H1 (cell line): ENCODE measurements at regions not wholly inside any gene's neighbourhood (a gene's known extent, or its start where the extent isn't known, plus 50 kb on each side); places are given as distances from the start of the nearest gene placed in this dataset.

Experiments used
- CTCF ChIA-PET: fragments of 300-600 bp; sonication (Branson Sonifier 250); formaldehyde crosslinking; loops from one replicate; lab custom pipeline; 2021; ENCODE audit not compliant: partially characterized antibody; lab: Charles Lee
- POLR2A ChIA-PET: fragments of 300-600 bp; sonication (Branson Sonifier 250); formaldehyde crosslinking; loops from one replicate; lab custom pipeline; 2021; ENCODE audit warnings: inconsistent platforms; ENCODE audit not compliant: partially characterized antibody; lab: Charles Lee
- DNase-seq, 2 experiments: peaks; one replicate each; pipeline versions ENCODE4 v3.0.0 to v3.0.0-alpha.2; 2010 to 2022; ENCODE audit warnings: low spot score in 2 of 2, low read depth in 1 of 2, mixed read lengths in 1 of 2
- FAIRE-seq: peaks from 2 replicates; lab custom pipeline; 2011; peaks lifted over from hg19 to GRCh38; lab: Jason Lieb, UNC
- H2AFZ ChIP-seq: 2 replicates; pipeline ENCODE4 v1.8.1; 2012; ENCODE audit warnings: low read length, inconsistent platforms
- H2AK5ac ChIP-seq: 2 replicates; pipeline ENCODE4 v1.6.1; 2013; ENCODE audit warnings: low read depth, low read length
- H2BK120ac ChIP-seq: replicated peaks from 2 replicates; pipeline ENCODE3; 2013; ENCODE audit warnings: low read depth, low read length, inconsistent platforms
- H2BK12ac ChIP-seq: 2 replicates; pipeline ENCODE4 v1.6.1; 2013; ENCODE audit warnings: low read depth, low read length
- H2BK15ac ChIP-seq: 2 replicates; pipeline ENCODE4 v1.6.1; 2013; ENCODE audit warnings: low read length
- H2BK20ac ChIP-seq: 2 replicates; pipeline ENCODE4 v1.6.1; 2013; ENCODE audit warnings: low read length
- H2BK5ac ChIP-seq: 2 replicates; pipeline ENCODE4 v1.6.1; 2013; ENCODE audit warnings: low read depth, low read length
- H3K14ac ChIP-seq: 2 replicates; pipeline ENCODE4 v1.6.1; 2013; ENCODE audit warnings: inconsistent platforms; ENCODE audit not compliant: insufficient read length
- H3K18ac ChIP-seq: 2 replicates; pipeline ENCODE4 v1.6.1; 2013; ENCODE audit warnings: low read length; ENCODE audit errors: extremely low read depth
- H3K23ac ChIP-seq: 2 replicates; pipeline ENCODE4 v1.6.1; 2013; ENCODE audit warnings: inconsistent platforms; ENCODE audit not compliant: insufficient read length
- H3K23me2 ChIP-seq: 2 replicates; pipeline ENCODE4 v1.6.1; 2013; ENCODE audit warnings: low read depth, low read length
- H3K27ac ChIP-seq: 2 replicates; pipeline ENCODE4 v1.6.1; 2011; ENCODE audit warnings: low read depth, low read length, inconsistent platforms
- H3K27me3 ChIP-seq, 4 experiments: replicated peaks in 1 of 4; 1 replicate in 1 of 4; 2 replicates in 3 of 4; pipeline versions ENCODE4 v1.6.1 to v1.8.1; 2011 to 2013; ENCODE audit warnings: low read length in 3 of 4, mild to moderate bottlenecking in 3 of 4, inconsistent platforms in 2 of 4, mixed read lengths in 2 of 4, moderate library complexity in 1 of 4; ENCODE audit not compliant: control insufficient read depth in 3 of 4, insufficient read depth in 3 of 4; ENCODE audit errors: extremely low read depth in 1 of 4
- H3K36me3 ChIP-seq, 4 experiments: 2 replicates each; pipeline versions ENCODE4 v1.6.1 to v1.8.1; 2011 to 2013; ENCODE audit warnings: mild to moderate bottlenecking in 4 of 4, low read length in 3 of 4, moderate library complexity in 2 of 4, control low read depth in 1 of 4, inconsistent platforms in 1 of 4; ENCODE audit not compliant: insufficient read depth in 4 of 4, control insufficient read depth in 2 of 4
- H3K4ac ChIP-seq: replicated peaks from 2 replicates; pipeline ENCODE3; 2013; ENCODE audit warnings: low read length, low read depth, mixed read lengths, inconsistent platforms; ENCODE audit not compliant: insufficient read length
- H3K4me1 ChIP-seq, 4 experiments: replicated peaks in 1 of 4; 1 replicate in 1 of 4; 2 replicates in 3 of 4; pipeline versions ENCODE4 v1.6.1 to v1.8.1; 2011 to 2013; ENCODE audit warnings: low read length in 3 of 4, inconsistent platforms in 2 of 4, mixed read lengths in 1 of 4; ENCODE audit not compliant: insufficient read depth in 4 of 4, control insufficient read depth in 3 of 4
- H3K4me2 ChIP-seq, 2 experiments: 2 replicates each; pipeline versions ENCODE4 v1.6.1 to v1.8.1; 2011 to 2013; ENCODE audit warnings: low read depth in 2 of 2, low read length in 2 of 2, control low read depth in 1 of 2, inconsistent platforms in 1 of 2, mild to moderate bottlenecking in 1 of 2; ENCODE audit not compliant: insufficient read depth in 1 of 2
- H3K4me3 ChIP-seq, 4 experiments: fragments of 200-600, 300-600 bp in 1 of 4; sonication (generic), shearing (Covaris generic), sonication (Bioruptor Twin) in 1 of 4; 2 replicates each; pipeline versions ENCODE4 v1.5.1 to v1.8.1; 2011 to 2016; ENCODE audit warnings: low read length in 4 of 4, low read depth in 3 of 4, control low read depth in 2 of 4, inconsistent platforms in 2 of 4, mild to moderate bottlenecking in 2 of 4, mixed read lengths in 1 of 4, moderate library complexity in 1 of 4; ENCODE audit not compliant: insufficient read depth in 2 of 4; ENCODE audit errors: extremely low read depth in 1 of 4
- H3K56ac ChIP-seq: replicated peaks from 2 replicates; pipeline ENCODE3; 2013; ENCODE audit warnings: low read depth, mild to moderate bottlenecking, mixed read lengths, low read length, inconsistent platforms; ENCODE audit not compliant: insufficient read length
- H3K79me1 ChIP-seq: 2 replicates; pipeline ENCODE4 v1.6.1; 2013; ENCODE audit warnings: low read depth, low read length, control low read depth
- H3K79me2 ChIP-seq, 2 experiments: 2 replicates each; pipeline versions ENCODE4 v1.6.1 to v1.8.1; 2012 to 2013; ENCODE audit warnings: low read length in 2 of 2, mild to moderate bottlenecking in 2 of 2, inconsistent platforms in 1 of 2; ENCODE audit not compliant: insufficient read depth in 2 of 2, control insufficient read depth in 1 of 2
- H3K9ac ChIP-seq, 4 experiments: replicated peaks in 1 of 4; 1 replicate in 1 of 4; 2 replicates in 3 of 4; pipeline versions ENCODE4 v1.6.1 to v1.8.1; 2011 to 2013; ENCODE audit warnings: low read depth in 3 of 4, low read length in 3 of 4, control low read depth in 2 of 4, mild to moderate bottlenecking in 2 of 4, moderate library complexity in 2 of 4, inconsistent platforms in 1 of 4; ENCODE audit errors: extremely low read depth in 1 of 4
- H3K9me3 ChIP-seq, 2 experiments: 2 replicates each; pipeline versions ENCODE4 v1.6.1 to v1.8.1; 2012 to 2013; ENCODE audit warnings: mild to moderate bottlenecking in 2 of 2, moderate library complexity in 2 of 2, control low read depth in 1 of 2, inconsistent platforms in 1 of 2, low read depth in 1 of 2, low read length in 1 of 2, mixed read lengths in 1 of 2; ENCODE audit not compliant: insufficient read depth in 2 of 2
- H4K20me1 ChIP-seq, 2 experiments: replicated peaks in 1 of 2; 2 replicates each; pipeline versions ENCODE3 to v1.8.1; 2011 to 2013; ENCODE audit warnings: inconsistent platforms in 2 of 2, low read length in 2 of 2, mild to moderate bottlenecking in 1 of 2; ENCODE audit not compliant: insufficient read depth in 2 of 2, control insufficient read depth in 1 of 2
- H4K5ac ChIP-seq: 2 replicates; pipeline ENCODE4 v1.6.1; 2013; ENCODE audit warnings: low read length, low read depth, mixed read lengths, inconsistent platforms; ENCODE audit not compliant: insufficient read length
- H4K8ac ChIP-seq: 2 replicates; pipeline ENCODE4 v1.8.0; 2013; ENCODE audit warnings: mild to moderate bottlenecking, moderate library complexity, low read length, inconsistent platforms; ENCODE audit not compliant: insufficient read depth; ENCODE audit errors: extremely low read depth
- H4K91ac ChIP-seq: replicated peaks from 2 replicates; pipeline ENCODE3; 2013; ENCODE audit warnings: low read length, mixed read lengths, inconsistent platforms; ENCODE audit not compliant: insufficient read length
- BACH1 ChIP-seq: IDR thresholded peaks from 2 replicates; pipeline ENCODE4 v1.6.1; 2012; ENCODE audit warnings: low read length, improper control_type of control experiment
- BRCA1 ChIP-seq: IDR thresholded peaks from 2 replicates; pipeline ENCODE4 v1.6.1; 2012; ENCODE audit warnings: low read depth, low read length, improper control_type of control experiment
- CTBP2 ChIP-seq: IDR thresholded peaks from 2 replicates; pipeline ENCODE4 v1.7.0; 2011; ENCODE audit warnings: borderline replicate concordance, mild to moderate bottlenecking, moderate library complexity, mixed read lengths, low read length; ENCODE audit not compliant: insufficient read depth, insufficient read length
- NANOG ChIP-seq: IDR thresholded peaks from 2 replicates; pipeline ENCODE4 v1.6.1; 2011; ENCODE audit warnings: low read length, low read depth, mild to moderate bottlenecking, inconsistent platforms; ENCODE audit not compliant: insufficient read depth, poor library complexity, severe bottlenecking
- PHF8 ChIP-seq: fragments of 200-600 bp; sonication (generic); conservative IDR thresholded peaks from 2 replicates; pipeline ENCODE4 v1.7.1; 2012; ENCODE audit warnings: low read depth, mild to moderate bottlenecking, inconsistent platforms, low read length, moderate library complexity
- RAD21 ChIP-seq, 2 experiments: IDR thresholded peaks in 1 of 2; conservative IDR thresholded peaks in 1 of 2; 2 replicates each; pipeline ENCODE4 v1.6.1; 2011; ENCODE audit warnings: low read depth in 2 of 2, low read length in 2 of 2, improper control_type of control experiment in 1 of 2, inconsistent platforms in 1 of 2, mild to moderate bottlenecking in 1 of 2, moderate library complexity in 1 of 2
- SP1 ChIP-seq: IDR thresholded peaks from 2 replicates; pipeline ENCODE4 v1.6.1; 2011; ENCODE audit warnings: low read depth, low read length
- SUZ12 ChIP-seq: fragments of 200-600 bp; sonication (generic); IDR thresholded peaks from 2 replicates; pipeline ENCODE4 v1.6.1; 2012; ENCODE audit warnings: mild to moderate bottlenecking, inconsistent platforms, low read length, moderate library complexity, mixed read lengths
- TCF12 ChIP-seq: IDR thresholded peaks from 2 replicates; pipeline ENCODE4 v1.6.1; 2011; ENCODE audit warnings: low read depth, mild to moderate bottlenecking, low read length
- WGBS, 2 experiments: shearing (Covaris generic) in 1 of 2; methylation state at CpG; one replicate each; pipeline versions ENCODE4 v1.1.6 to v1.1.7; 2013 to 2015; ENCODE audit warnings: low lambda C conversion rate in 2 of 2, mixed read lengths in 2 of 2, inconsistent platforms in 1 of 2, low coverage in 1 of 2, missing lambda C conversion rate in 1 of 2; ENCODE audit not compliant: insufficient replicate concordance in 2 of 2, insufficient coverage in 1 of 2, insufficient read length in 1 of 2; ENCODE audit errors: extremely low coverage in 1 of 2, missing lambda C conversion rate in 1 of 2; 5-methylcytosine and 5-hydroxymethylcytosine counted together
- TF ChIP-seq, protein P1 (sequence below): IDR thresholded peaks from 2 replicates; pipeline ENCODE4 v1.6.1; 2012; ENCODE audit warnings: low read length, inconsistent platforms
- TF ChIP-seq, protein P2 (sequence below): IDR thresholded peaks from 2 replicates; pipeline ENCODE4 v1.6.1; 2011; ENCODE audit warnings: low read depth, mild to moderate bottlenecking, low read length; ENCODE audit not compliant: insufficient read depth

- H3K4me1 ChIP-seq: peaks cover 0 to 4% (median 0%) of the 10 kb centered on the region in 4 experiments; a peak in 1 of 7 replicates
- TF ChIP-seq, protein P1, sequence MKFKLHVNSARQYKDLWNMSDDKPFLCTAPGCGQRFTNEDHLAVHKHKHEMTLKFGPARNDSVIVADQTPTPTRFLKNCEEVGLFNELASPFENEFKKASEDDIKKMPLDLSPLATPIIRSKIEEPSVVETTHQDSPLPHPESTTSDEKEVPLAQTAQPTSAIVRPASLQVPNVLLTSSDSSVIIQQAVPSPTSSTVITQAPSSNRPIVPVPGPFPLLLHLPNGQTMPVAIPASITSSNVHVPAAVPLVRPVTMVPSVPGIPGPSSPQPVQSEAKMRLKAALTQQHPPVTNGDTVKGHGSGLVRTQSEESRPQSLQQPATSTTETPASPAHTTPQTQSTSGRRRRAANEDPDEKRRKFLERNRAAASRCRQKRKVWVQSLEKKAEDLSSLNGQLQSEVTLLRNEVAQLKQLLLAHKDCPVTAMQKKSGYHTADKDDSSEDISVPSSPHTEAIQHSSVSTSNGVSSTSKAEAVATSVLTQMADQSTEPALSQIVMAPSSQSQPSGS: no peak
- TF ChIP-seq BRCA1: no peak
- no peak for TF ChIP-seq CTBP2
- TF ChIP-seq, protein P2, sequence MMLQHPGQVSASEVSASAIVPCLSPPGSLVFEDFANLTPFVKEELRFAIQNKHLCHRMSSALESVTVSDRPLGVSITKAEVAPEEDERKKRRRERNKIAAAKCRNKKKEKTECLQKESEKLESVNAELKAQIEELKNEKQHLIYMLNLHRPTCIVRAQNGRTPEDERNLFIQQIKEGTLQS: no peak
- no peak for TF ChIP-seq SP1
- TF ChIP-seq TCF12: no peak
- no peak for TF ChIP-seq BACH1
- TF ChIP-seq RAD21 (IDR thresholded peaks at IDR 0.05 in 1 of 2, conservative IDR thresholded peaks at IDR 0.05 in 1 of 2; ENCODE audit: low read depth in 2 of 2, low read length in 2 of 2): no peak
- TF ChIP-seq SUZ12: no peak
- no peak for TF ChIP-seq NANOG
- TF ChIP-seq PHF8: no peak
Measured at GRCh38 chr16:13630374-13630773, 289.6 kb upstream of the ERCC4 start.

More at GRCh38 chr16:13630374-13630773, 289.6 kb upstream of the ERCC4 start:
- Histone ChIP-seq H3K9ac (no peak overlapping the region), H2AK5ac (no peak overlapping the region), H2BK12ac (no peak overlapping the region), H3K27me3 (no peaks in the 10 kb centered on the region), H2BK15ac (0 out of 2 replicates have a peak overlapping the region, but pooled peaks have one; percentile 21), H3K4ac (no peak overlapping the region), H4K91ac (no peak overlapping the region), H3K4me2 (no peak overlapping the region), H2BK5ac (no peak overlapping the region), H4K8ac (no peak overlapping the region), H2BK120ac (no peak overlapping the region), H3K4me3 (no peak overlapping the region), H3K14ac (no peak overlapping the region), H3K27ac (no peak overlapping the region), H3K79me1 (no peaks in the 10 kb centered on the region), H3K23me2 (no peaks in the 10 kb centered on the region), H3K56ac (no peak overlapping the region), H3K9me3 (no peaks in the 10 kb centered on the region), H3K79me2 (no peaks in the 10 kb centered on the region), H2BK20ac (no peak overlapping the region), H3K23ac (no peak overlapping the region), H2AFZ (no peak overlapping the region), H3K36me3 (no peaks in the 10 kb centered on the region), H4K5ac (no peak overlapping the region), H4K20me1 (no peaks in the 10 kb centered on the region), H3K18ac (no peak overlapping the region)
- FAIRE-seq: no peak
- CTCF ChIA-PET: interaction anchor here (0.8 kb wide), 1 partner anchor 10 kb away, joined by 3 read pairs; no protein-coding TSS in a partner anchor
- POLR2A ChIA-PET: interaction anchor here (1.7 kb wide), 1 partner anchor 14 kb away, joined by 4 read pairs; no protein-coding TSS in a partner anchor
- DNase-seq: no peak
- 85% methylated on average over 4 of the region's 5 CpGs; no CpG with 5 or more reads in 1 of the 2 experiments for WGBS, 2 experiments
